ENCODE measurements at regions not wholly inside any gene's neighbourhood (a gene's known extent, or its start where the extent isn't known, plus 50 kb on each side); places are given as distances from the start of the nearest gene placed in this dataset.

- intact Hi-C loops (cut with DNase I), result no loop called here
Observed at GRCh38 chr12:85476756-85477155, 196.7 kb downstream of the ALX1 start.

GRCh38 chr12:85484387-85484786, 204.4 kb downstream of the ALX1 start:
- no peak for ATAC-seq
- intact Hi-C loops (cut with DNase I), result no loop called here
- no peak for DNase-seq (ENCODE audit: low spot score)

More at GRCh38 chr12:85476756-85477155, 196.7 kb downstream of the ALX1 start:
- no peak for ATAC-seq
- DNase-seq (ENCODE audit: low spot score), result no peak

- DNase-seq (ENCODE audit: low spot score), result no peak
- ATAC-seq, result no peak
- intact Hi-C loops (cut with DNase I), result no loop called here
Observed at GRCh38 chr12:85489194-85489593, 209.2 kb downstream of the ALX1 start.

GRCh38 chr12:85504164-85504563, 224.1 kb downstream of the ALX1 start:
- DNase-seq (ENCODE audit: low spot score) (no peak), ATAC-seq (no peak)
- intact Hi-C loops (cut with DNase I), result no loop called here

- DNase-seq (ENCODE audit: low spot score) (no peak), ATAC-seq (no peak)
- intact Hi-C loops (cut with DNase I), result no loop called here
Observed at GRCh38 chr12:85504624-85505023, 224.6 kb downstream of the ALX1 start.

GRCh38 chr12:85507456-85507855, 227.4 kb downstream of the ALX1 start:
- intact Hi-C loops (cut with DNase I), result no loop called here
- ATAC-seq (no peak), DNase-seq (ENCODE audit: low spot score) (no peak)

GRCh38 chr12:85509081-85509856, 229.2 kb downstream of the ALX1 start:
- intact Hi-C loops (cut with DNase I), result no loop called here
- ATAC-seq, result no peak
- no peak for DNase-seq (ENCODE audit: low spot score)

GRCh38 chr12:85509857-85510256, 229.8 kb downstream of the ALX1 start:
- ATAC-seq, result no peak

GRCh38 chr12:85516039-85516438, 236.0 kb downstream of the ALX1 start:
- no peak for ATAC-seq
- no peak for DNase-seq (ENCODE audit: low spot score)
- intact Hi-C loops (cut with DNase I), result no loop called here

More at GRCh38 chr12:85509857-85510256, 229.8 kb downstream of the ALX1 start:
- DNase-seq (ENCODE audit: low spot score), result no peak
- intact Hi-C loops (cut with DNase I), result no loop called here

- ATAC-seq (no peak), DNase-seq (ENCODE audit: low spot score) (no peak)
- intact Hi-C loops (cut with DNase I), result no loop called here
Observed at GRCh38 chr12:85516667-85517325, 236.8 kb downstream of the ALX1 start.

- no peak for ATAC-seq
- intact Hi-C loops (cut with DNase I), result no loop called here
Observed at GRCh38 chr12:85519163-85519562, 239.1 kb downstream of the ALX1 start.

GRCh38 chr12:85523197-85523596, 243.2 kb downstream of the ALX1 start:
- intact Hi-C loops (cut with DNase I), result no loop called here
- no peak for DNase-seq (ENCODE audit: low spot score)
- no peak for ATAC-seq

More at GRCh38 chr12:85519163-85519562, 239.1 kb downstream of the ALX1 start:
- DNase-seq (ENCODE audit: low spot score), result no peak

GRCh38 chr12:85527192-85527591, 247.2 kb downstream of the ALX1 start:
- DNase-seq (ENCODE audit: low spot score), result no peak
- ATAC-seq, result no peak
- intact Hi-C loops (cut with DNase I), result no loop called here

- no peak for ATAC-seq
- no peak for DNase-seq (ENCODE audit: low spot score)
- intact Hi-C loops (cut with DNase I), result no loop called here
Observed at GRCh38 chr12:85529896-85530295, 249.9 kb downstream of the ALX1 start.

GRCh38 chr12:85530456-85530855, 250.4 kb downstream of the ALX1 start:
- intact Hi-C loops (cut with DNase I), result no loop called here
- no peak for DNase-seq (ENCODE audit: low spot score)
- ATAC-seq, result no peak

GRCh38 chr12:85531341-85531740, 251.3 kb downstream of the ALX1 start:
- ATAC-seq, result no peak
- intact Hi-C loops (cut with DNase I), result no loop called here
- no peak for DNase-seq (ENCODE audit: low spot score)

- intact Hi-C loops (cut with DNase I), result no loop called here
- DNase-seq (ENCODE audit: low spot score), result no peak
- no peak for ATAC-seq
Observed at GRCh38 chr12:85549640-85550039, 269.6 kb downstream of the ALX1 start.

GRCh38 chr12:85550924-85551323, 270.9 kb downstream of the ALX1 start:
- DNase-seq (ENCODE audit: low spot score) (no peak), ATAC-seq (no peak)
- intact Hi-C loops (cut with DNase I), result no loop called here

GRCh38 chr12:85552461-85552860, 272.4 kb downstream of the ALX1 start:
- ATAC-seq (no peak), DNase-seq (ENCODE audit: low spot score) (no peak)
- intact Hi-C loops (cut with DNase I), result no loop called here

GRCh38 chr12:85557850-85558249, 277.8 kb downstream of the ALX1 start:
- DNase-seq (ENCODE audit: low spot score), result no peak
- ATAC-seq, result no peak
- intact Hi-C loops (cut with DNase I), result no loop called here

GRCh38 chr12:85558684-85559083, 277.5 kb downstream of the RASSF9 start:
- intact Hi-C loops (cut with DNase I), result no loop called here
- ATAC-seq (no peak), DNase-seq (ENCODE audit: low spot score) (no peak)

Data from sciatic nerve (tissue), 2 donors.